K562 (cell line): ENCODE measurements at regions not wholly inside any gene's neighbourhood (a gene's known extent, or its start where the extent isn't known, plus 50 kb on each side); places are given as distances from the start of the nearest gene placed in this dataset.

ENCODE experiments used
- ATAC-seq: fragments of 200-7000 bp; cut with Tn5 transposase; 3 replicates; pipeline ENCODE4 v1.9.1; 2020; ENCODE audit warnings: moderate library complexity
- BruUV-seq: library from RNA; stranded (reverse); fragments of 400-500 nt; replicated peaks from 2 replicates; lab custom pipeline; 2021; lab: Mats Ljungman, UMichigan
- CTCF ChIA-PET: fragments of 300-600 bp; formaldehyde crosslinking; extraction: SDS; loops from one replicate; lab custom pipeline; 2021; ENCODE audit warnings: low intra/inter-chr PET ratio; lab: Yijun Ruan, JAX
- POLR2A ChIA-PET: fragments of 300-600, 350-650 bp; sonication (Branson Sonifier 250); formaldehyde crosslinking; extraction: SDS; loops from one replicate; lab custom pipeline; 2021; ENCODE audit warnings: antibody characterized with exemption, inconsistent platforms; lab: Yijun Ruan, JAX
- DNase-seq, 4 experiments: peaks; one replicate each; pipeline versions ENCODE4 v3.0.0 to v3.0.0-alpha.2; 2011 to 2018; ENCODE audit warnings: low spot score in 3 of 4, mixed read lengths in 3 of 4; ENCODE audit errors: extremely low read depth in 1 of 4
- FAIRE-seq: peaks from 2 replicates; lab custom pipeline; 2011; peaks lifted over from hg19 to GRCh38; lab: Jason Lieb, UNC
- H2AFZ ChIP-seq: 2 replicates; pipeline ENCODE4 v1.6.0; 2011; ENCODE audit warnings: low read depth, low read length, control low read depth, inconsistent platforms
- H3K27ac ChIP-seq: fragments of 200-600 bp; 3 replicates; pipeline ENCODE4 v1.8.0; 2011; ENCODE audit warnings: low read depth, mild to moderate bottlenecking, control low read depth, inconsistent platforms, low read length, moderate library complexity, mixed read lengths; ENCODE audit errors: extremely low read depth
- H3K27me3 ChIP-seq, 2 experiments: fragments of 300-600 bp in 1 of 2; 2 replicates in 1 of 2; 3 replicates in 1 of 2; pipeline versions ENCODE4 v1.6.0 to v1.8.0; 2011; ENCODE audit warnings: inconsistent platforms in 2 of 2, low read length in 2 of 2, mild to moderate bottlenecking in 1 of 2, mixed read lengths in 1 of 2, moderate library complexity in 1 of 2; ENCODE audit not compliant: control insufficient read depth in 2 of 2, insufficient read depth in 2 of 2
- H3K36me3 ChIP-seq: fragments of 300-600 bp; 3 replicates; pipeline ENCODE4 v1.8.0; 2011; ENCODE audit warnings: mild to moderate bottlenecking, low read length, inconsistent platforms; ENCODE audit not compliant: control insufficient read depth, insufficient read depth
- H3K4me1 ChIP-seq, 2 experiments: fragments of 200-600 bp in 1 of 2; replicated peaks in 1 of 2; 2 replicates in 1 of 2; 3 replicates in 1 of 2; pipeline versions ENCODE4 v1.5.1 to v1.8.0; 2011; ENCODE audit warnings: inconsistent platforms in 2 of 2, low read length in 2 of 2, mild to moderate bottlenecking in 1 of 2, mixed read lengths in 1 of 2, moderate library complexity in 1 of 2; ENCODE audit not compliant: control insufficient read depth in 2 of 2, insufficient read depth in 2 of 2
- H3K4me2 ChIP-seq: 2 replicates; pipeline ENCODE4 v1.6.1; 2011; ENCODE audit warnings: low read length, control low read depth, inconsistent platforms, mixed read lengths; ENCODE audit not compliant: insufficient read depth
- H3K4me3 ChIP-seq: fragments of 200-600 bp; sonication (generic), shearing (Covaris generic); 2 replicates; pipeline ENCODE4 v1.5.1; 2016; ENCODE audit warnings: control low read depth, inconsistent platforms
- H3K79me2 ChIP-seq: fragments of 200-600 bp; 3 replicates; pipeline ENCODE4 v1.8.0; 2011; ENCODE audit warnings: low read length, inconsistent platforms; ENCODE audit not compliant: control insufficient read depth, insufficient read depth
- H3K9ac ChIP-seq, 2 experiments: 2 replicates each; pipeline versions ENCODE4 v1.6.0 to v1.6.1; 2011; ENCODE audit warnings: low read depth in 2 of 2, low read length in 2 of 2, control low read depth in 1 of 2, inconsistent platforms in 1 of 2, mild to moderate bottlenecking in 1 of 2, mixed read lengths in 1 of 2; ENCODE audit not compliant: insufficient read depth in 1 of 2
- H3K9me1 ChIP-seq: one replicate; pipeline ENCODE4 v1.6.0; 2011; ENCODE audit warnings: inconsistent platforms, mild to moderate bottlenecking, low read length, moderate library complexity; ENCODE audit not compliant: control insufficient read depth, insufficient read depth
- H3K9me3 ChIP-seq: replicated peaks from 2 replicates; pipeline ENCODE4 v1.5.1; 2011; ENCODE audit warnings: low read depth, low read length, inconsistent platforms; ENCODE audit not compliant: control insufficient read depth, insufficient read depth
- H4K20me1 ChIP-seq: replicated peaks from 2 replicates; pipeline ENCODE4 v1.6.1; 2011; ENCODE audit warnings: low read length, inconsistent platforms, mixed read lengths; ENCODE audit not compliant: control insufficient read depth, insufficient read depth
- CGGBP1 ChIP-seq: fragments of 250-450 bp; sonication (Bioruptor Pico); IDR thresholded peaks from 2 replicates; pipeline ENCODE4 v1.9.0; 2021; ENCODE audit warnings: mild to moderate bottlenecking
- CREB3L1 ChIP-seq: fragments of 450-650 bp; IDR thresholded peaks from 2 replicates; pipeline ENCODE4 v1.6.1; 2014; ENCODE audit warnings: low read depth, mild to moderate bottlenecking, moderate library complexity, borderline replicate concordance
- HNRNPLL ChIP-seq: fragments of 200-400 bp; formaldehyde crosslinking; IDR thresholded peaks from 2 replicates; pipeline ENCODE4 v1.6.1; 2017; ENCODE audit warnings: low read length, low read depth, mild to moderate bottlenecking; ENCODE audit not compliant: poor library complexity, severe bottlenecking
- NCOR1 ChIP-seq: fragments of 450-650 bp; IDR thresholded peaks from 2 replicates; pipeline ENCODE4 v1.6.1; 2016; ENCODE audit warnings: mild to moderate bottlenecking, moderate library complexity
- PML ChIP-seq: IDR thresholded peaks from 2 replicates; pipeline ENCODE4 v1.6.1; 2012; ENCODE audit warnings: low read length, inconsistent platforms
- RFX1 ChIP-seq: fragments of 450-650 bp; IDR thresholded peaks from 2 replicates; pipeline ENCODE4 v1.6.1; 2016; ENCODE audit warnings: mild to moderate bottlenecking, moderate library complexity
- SLC30A9 ChIP-seq: fragments of 250-450 bp; sonication (Bioruptor Pico); IDR thresholded peaks from 2 replicates; pipeline ENCODE4 v1.8.0; 2022; ENCODE audit warnings: mild to moderate bottlenecking, moderate library complexity
- TOE1 ChIP-seq, 2 experiments: fragments of 450-650 bp in 1 of 2; sonication (generic) in 1 of 2; formaldehyde crosslinking in 1 of 2; IDR thresholded peaks; 2 replicates each; pipeline versions ENCODE4 v1.7.1 to v1.8.0; 2016 to 2022; ENCODE audit warnings: borderline replicate concordance in 2 of 2, mild to moderate bottlenecking in 2 of 2, antibody characterized with exemption in 1 of 2, inconsistent platforms in 1 of 2, low read depth in 1 of 2, missing genetic modification reagents in 1 of 2, moderate library complexity in 1 of 2
- ZBTB33 ChIP-seq: sonication (generic); formaldehyde crosslinking; IDR thresholded peaks from 2 replicates; pipeline ENCODE4 v1.8.1; 2023; ENCODE audit warnings: mild to moderate bottlenecking, missing genetic modification reagents
- ZBTB34 ChIP-seq: fragments of 250-450 bp; sonication (Bioruptor Pico); IDR thresholded peaks from 2 replicates; pipeline ENCODE4 v1.8.0; 2021; ENCODE audit warnings: mild to moderate bottlenecking, moderate library complexity
- ZKSCAN3 ChIP-seq: fragments of 250-450 bp; sonication (Bioruptor Pico); IDR thresholded peaks from 2 replicates; pipeline ENCODE4 v1.4.0; 2020
- ZNF512 ChIP-seq: IDR thresholded peaks from 2 replicates; pipeline ENCODE4 v1.6.1; 2016; ENCODE audit warnings: missing genetic modification characterization, missing compliant biosample characterization
- ZNF57 ChIP-seq: fragments of 450-650 bp; formaldehyde crosslinking; IDR thresholded peaks from 2 replicates; pipeline ENCODE4 v1.4.0; 2020; ENCODE audit warnings: mild to moderate bottlenecking, moderate library complexity
- ZSCAN32 ChIP-seq: fragments of 450-650 bp; formaldehyde crosslinking; IDR thresholded peaks from 2 replicates; pipeline ENCODE4 v1.4.0; 2020; ENCODE audit warnings: mild to moderate bottlenecking, moderate library complexity
- WGBS: fragments of 100-300 bp; shearing (Covaris generic); methylation state at CpG from one replicate; pipeline ENCODE4 v1.1.6; 2016; ENCODE audit warnings: low coverage, mixed read lengths; ENCODE audit not compliant: insufficient coverage; ENCODE audit errors: missing lambda C conversion rate; 5-methylcytosine and 5-hydroxymethylcytosine counted together
- in situ Hi-C: fragments of 300-500 bp; cut with MboI; formaldehyde crosslinking; loops from 4 replicates; pipeline ENCODE4 v1.15.0; 2018; ENCODE audit warnings: inconsistent platforms, mixed read lengths
- intact Hi-C: fragments of 100-400 bp; cut with micrococcal nuclease; formaldehyde crosslinking; loops from 2 replicates; pipeline ENCODE4 v1.14.2; 2022

- TF ChIP-seq CREB3L1, result no peak
- no peak for TF ChIP-seq RFX1
- no peak for TF ChIP-seq TOE1 (IDR thresholded peaks at IDR 0.05; ENCODE audit: borderline replicate concordance)
- TF ChIP-seq TOE1 (CRISPR knock-in tag; IDR thresholded peaks at IDR 0.05; ENCODE audit: borderline replicate concordance, low read depth), result no peak
- no peak for TF ChIP-seq ZBTB34 (CRISPR knock-in tag)
- no peak for TF ChIP-seq ZBTB33 (CRISPR knock-in tag)
- no peak for TF ChIP-seq NCOR1
- no peak for TF ChIP-seq ZSCAN32 (CRISPR knock-in tag)
- no peak for TF ChIP-seq ZNF57
- TF ChIP-seq PML, result no peak
- no peak for TF ChIP-seq CGGBP1 (CRISPR knock-in tag)
- no peak for TF ChIP-seq HNRNPLL
- TF ChIP-seq ZNF512, result no peak
- TF ChIP-seq ZKSCAN3 (CRISPR knock-in tag), result no peak
- no peak for TF ChIP-seq SLC30A9 (CRISPR knock-in tag)
- no TSS peak for BruUV-seq
- Histone ChIP-seq H3K27ac (no peak overlapping the region), H3K4me3 (no peak overlapping the region), H3K79me2 (no peaks in the 10 kb centered on the region), H3K9me3 (no peaks in the 10 kb centered on the region), H3K27me3 (peaks cover 0 to 2% of the 10 kb centered on the region in 2 experiments; a peak in 2 of 5 replicates), H3K9me1 (no peaks in the 10 kb centered on the region), H3K4me2 (no peak overlapping the region), H3K4me1 (no peaks in the 10 kb centered on the region), H3K36me3 (no peaks in the 10 kb centered on the region), H2AFZ (no peak overlapping the region), H3K9ac (no peak overlapping the region), H4K20me1 (no peaks in the 10 kb centered on the region)
- FAIRE-seq (no peak), ATAC-seq (no peak), DNase-seq (no peak)
- in situ Hi-C loops, result no loop called here
- intact Hi-C loops, result no loop called here
- 0% methylated on average over 1 of the region's 8 CpGs for WGBS
- CTCF ChIA-PET, result no interaction called here
- POLR2A ChIA-PET, result no interaction called here
These were observed 212.3 kb downstream of the TMEM121 start for GRCh38 chr14:105738638-105739037.
